ENCODE measurements at regions not wholly inside any gene's neighbourhood (a gene's known extent, or its start where the extent isn't known, plus 50 kb on each side); places are given as distances from the start of the nearest gene placed in this dataset.

GRCh38 chr4:35982318-35982717 lies 262.0 kb downstream of the ARAP2 start:
- H3K9me3 Mint-ChIP-seq (ENCODE audit: low read depth, unreplicated experiment): peaks cover 4% of the 10 kb centered on the region
- CTCF ChIA-PET: no interaction called here
- H3K4me1 Mint-ChIP-seq (ENCODE audit: low read depth, unreplicated experiment): no peaks in the 10 kb centered on the region
- no peak overlapping the region for H3K4me3 Mint-ChIP-seq (ENCODE audit: low read depth, unreplicated experiment)
- DNase-seq: no peak
- intact Hi-C loops (cut with micrococcal nuclease; ENCODE audit: unreplicated experiment): no loop called here
- no peaks in the 10 kb centered on the region for H3K36me3 Mint-ChIP-seq (ENCODE audit: insufficient read depth, unreplicated experiment)
- BruUV-seq (replicated peaks): no TSS peak
- H3K27ac Mint-ChIP-seq (ENCODE audit: unreplicated experiment): no peak overlapping the region
- no peak for TF ChIP-seq CTCF (IDR thresholded peaks at IDR 0.05; ENCODE audit: unreplicated experiment)
- H3K27me3 Mint-ChIP-seq (ENCODE audit: unreplicated experiment): no peaks in the 10 kb centered on the region

DNA sequence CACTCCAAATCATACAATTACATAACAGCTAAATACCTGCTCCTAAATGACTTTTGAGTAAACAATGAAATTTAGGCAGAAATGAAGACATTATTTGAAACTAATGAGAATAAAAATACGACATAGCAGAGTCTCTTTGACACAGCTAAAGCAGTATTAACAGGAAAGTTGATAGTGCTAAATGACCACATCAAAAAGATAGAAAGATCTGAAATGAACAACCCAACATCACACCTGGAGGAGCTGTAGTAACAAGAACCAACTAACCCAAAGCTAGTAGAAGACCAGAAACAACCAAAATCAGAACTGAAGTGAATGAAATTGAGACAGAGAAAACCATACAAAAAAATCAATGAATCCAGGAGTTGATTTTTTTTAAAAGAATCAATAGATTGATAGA lies 257.8 kb downstream of the ARAP2 start:
- Mint-ChIP-seq H3K9me3 (ENCODE audit: low read depth, unreplicated experiment) (peaks cover 4% of the 10 kb centered on the region), H3K27me3 (ENCODE audit: unreplicated experiment) (no peaks in the 10 kb centered on the region), H3K4me3 (ENCODE audit: low read depth, unreplicated experiment) (no peak overlapping the region), H3K27ac (ENCODE audit: unreplicated experiment) (no peak overlapping the region), H3K36me3 (ENCODE audit: insufficient read depth, unreplicated experiment) (no peaks in the 10 kb centered on the region), H3K4me1 (ENCODE audit: low read depth, unreplicated experiment) (no peaks in the 10 kb centered on the region)
- no TSS peak for BruUV-seq (replicated peaks)
- TF ChIP-seq CTCF (IDR thresholded peaks at IDR 0.05; ENCODE audit: unreplicated experiment): no peak
- intact Hi-C loops (cut with micrococcal nuclease; ENCODE audit: unreplicated experiment): no loop called here
- CTCF ChIA-PET: interaction anchor here (0.7 kb wide), 1 partner anchor 1491 kb away, joined by 4 read pairs; no protein-coding TSS in a partner anchor
- no peak for DNase-seq

DNA sequence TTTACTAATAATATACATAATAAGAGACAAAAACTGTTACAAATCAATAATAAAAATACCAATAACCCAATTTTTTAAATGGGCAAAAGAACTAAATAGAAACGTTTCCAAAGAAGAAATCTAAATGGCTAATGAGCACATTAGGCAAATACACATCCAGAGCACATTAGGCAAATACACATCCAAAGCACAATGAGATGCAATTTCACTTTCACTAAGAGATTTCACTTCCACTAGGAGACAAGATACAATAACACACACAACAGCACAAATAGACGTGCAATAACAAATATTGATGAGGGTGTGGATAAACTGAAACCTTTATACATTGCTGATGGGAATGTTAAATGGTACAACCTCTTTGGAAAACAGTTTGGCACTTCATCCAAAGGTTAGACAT lies 250.7 kb downstream of the ARAP2 start:
- H3K4me1 Mint-ChIP-seq (ENCODE audit: low read depth, unreplicated experiment): no peaks in the 10 kb centered on the region
- H3K36me3 Mint-ChIP-seq (ENCODE audit: insufficient read depth, unreplicated experiment): no peaks in the 10 kb centered on the region
- no TSS peak for BruUV-seq (replicated peaks)
- CTCF ChIA-PET: no interaction called here
- no peak for DNase-seq
- no peak overlapping the region for H3K27ac Mint-ChIP-seq (ENCODE audit: unreplicated experiment)
- no peak for TF ChIP-seq CTCF (IDR thresholded peaks at IDR 0.05; ENCODE audit: unreplicated experiment)
- H3K4me3 Mint-ChIP-seq (ENCODE audit: low read depth, unreplicated experiment): no peak overlapping the region
- no peaks in the 10 kb centered on the region for H3K27me3 Mint-ChIP-seq (ENCODE audit: unreplicated experiment)
- intact Hi-C loops (cut with micrococcal nuclease; ENCODE audit: unreplicated experiment): no loop called here
- H3K9me3 Mint-ChIP-seq (ENCODE audit: low read depth, unreplicated experiment): no peaks in the 10 kb centered on the region

GRCh38 chr4:36000941-36001557 lies 243.3 kb downstream of the ARAP2 start:
- Mint-ChIP-seq H3K36me3 (ENCODE audit: insufficient read depth, unreplicated experiment) (no peaks in the 10 kb centered on the region), H3K27me3 (ENCODE audit: unreplicated experiment) (no peaks in the 10 kb centered on the region), H3K4me1 (ENCODE audit: low read depth, unreplicated experiment) (no peaks in the 10 kb centered on the region), H3K4me3 (ENCODE audit: low read depth, unreplicated experiment) (no peak overlapping the region), H3K27ac (ENCODE audit: unreplicated experiment) (no peak overlapping the region), H3K9me3 (ENCODE audit: low read depth, unreplicated experiment) (no peaks in the 10 kb centered on the region)
- intact Hi-C loops (cut with micrococcal nuclease; ENCODE audit: unreplicated experiment): no loop called here
- CTCF ChIA-PET: no interaction called here
- BruUV-seq (replicated peaks): no TSS peak
- no peak for DNase-seq
- TF ChIP-seq CTCF (IDR thresholded peaks at IDR 0.05; ENCODE audit: unreplicated experiment): no peak

Measured in Calu3 (cell line).